ENCODE measurements at regions not wholly inside any gene's neighbourhood (a gene's known extent, or its start where the extent isn't known, plus 50 kb on each side); places are given as distances from the start of the nearest gene placed in this dataset.
A peak's percentile ranks its signal among the peaks of the same experiment; 100 is the strongest.

GRCh38 chr4:65998807-65999517 is 328.7 kb upstream of the EPHA5 start:
- peak; percentile 45; the same call in 1 of the 2 replicates for TF ChIP-seq L3MBTL2 (conservative IDR thresholded peaks at IDR 0.05)
- 0 out of 2 replicates have a peak, but pooled peaks have one; percentile 47 for TF ChIP-seq NFRKB (IDR thresholded peaks at IDR 0.05)
- ChIA-PET POLR2A (interaction anchor here (1.0 kb wide), 1 partner anchor 331 kb away, joined by 3 read pairs; no protein-coding TSS in a partner anchor), CTCF (interaction anchor here (0.7 kb wide), 1 partner anchor 407 kb away, joined by 3 read pairs; no protein-coding TSS in a partner anchor)
- peak; percentile 8 for DNase-seq (ENCODE audit: extremely low spot score)

- POLR2A ChIA-PET = no interaction called here
- no peak for DNase-seq (ENCODE audit: extremely low spot score)
- CTCF ChIA-PET = no interaction called here
- no peak for TF ChIP-seq LEF1 (IDR thresholded peaks at IDR 0.05; ENCODE audit: borderline replicate concordance)
- TF ChIP-seq ELF4 (IDR thresholded peaks at IDR 0.05) = no peak
- no peak for TF ChIP-seq SUZ12 (IDR thresholded peaks at IDR 0.05)
- TF ChIP-seq HDGF (IDR thresholded peaks at IDR 0.05; ENCODE audit: borderline replicate concordance) = no peak
- TF ChIP-seq PKNOX1 (IDR thresholded peaks at IDR 0.05) = no peak
- no peak for TF ChIP-seq FOXK2 (IDR thresholded peaks at IDR 0.05)
- no peak for TF ChIP-seq SP1 (IDR thresholded peaks at IDR 0.05)
- no peak for TF ChIP-seq L3MBTL2 (conservative IDR thresholded peaks at IDR 0.05)
- TF ChIP-seq NFRKB (IDR thresholded peaks at IDR 0.05) = no peak
- TF ChIP-seq FOXA1 (IDR thresholded peaks at IDR 0.05) = no peak
- no peak for TF ChIP-seq BHLHE40 (IDR thresholded peaks at IDR 0.05; ENCODE audit: borderline replicate concordance)
- no peak for TF ChIP-seq FOXM1 (IDR thresholded peaks at IDR 0.05; ENCODE audit: borderline replicate concordance)
- TF ChIP-seq ZNF384 (IDR thresholded peaks at IDR 0.05) = no peak
- no peak for TF ChIP-seq CTBP1 (IDR thresholded peaks at IDR 0.05; ENCODE audit: borderline replicate concordance)
- TF ChIP-seq ARNT (IDR thresholded peaks at IDR 0.05) = no peak
- no peak for TF ChIP-seq TARDBP (IDR thresholded peaks at IDR 0.05)
Observed at GRCh38 chr4:65983061-65983460, 312.8 kb upstream of the EPHA5 start.

GRCh38 chr4:65976287-65976686 is 306.0 kb upstream of the EPHA5 start:
- CTCF ChIA-PET = no interaction called here
- TF ChIP-seq FOXM1 (IDR thresholded peaks at IDR 0.05; ENCODE audit: borderline replicate concordance) (no peak), L3MBTL2 (conservative IDR thresholded peaks at IDR 0.05) (no peak), ZNF384 (IDR thresholded peaks at IDR 0.05) (no peak), CTBP1 (IDR thresholded peaks at IDR 0.05; ENCODE audit: borderline replicate concordance) (no peak), ELF4 (IDR thresholded peaks at IDR 0.05) (no peak), SP1 (IDR thresholded peaks at IDR 0.05) (no peak), NFRKB (IDR thresholded peaks at IDR 0.05) (no peak), TARDBP (IDR thresholded peaks at IDR 0.05) (no peak), LEF1 (IDR thresholded peaks at IDR 0.05; ENCODE audit: borderline replicate concordance) (no peak), FOXK2 (IDR thresholded peaks at IDR 0.05) (no peak), HDGF (IDR thresholded peaks at IDR 0.05; ENCODE audit: borderline replicate concordance) (no peak), PKNOX1 (IDR thresholded peaks at IDR 0.05) (no peak), SUZ12 (IDR thresholded peaks at IDR 0.05) (no peak), ARNT (IDR thresholded peaks at IDR 0.05) (no peak), BHLHE40 (IDR thresholded peaks at IDR 0.05; ENCODE audit: borderline replicate concordance) (no peak), FOXA1 (IDR thresholded peaks at IDR 0.05) (no peak)
- DNase-seq (ENCODE audit: extremely low spot score) = no peak
- POLR2A ChIA-PET = no interaction called here

- CTCF ChIA-PET = no interaction called here
- no peak for TF ChIP-seq FOXM1 (IDR thresholded peaks at IDR 0.05; ENCODE audit: borderline replicate concordance)
- no peak for TF ChIP-seq SUZ12 (IDR thresholded peaks at IDR 0.05)
- TF ChIP-seq FOXK2 (IDR thresholded peaks at IDR 0.05) = no peak
- TF ChIP-seq TARDBP (IDR thresholded peaks at IDR 0.05) = no peak
- TF ChIP-seq ZNF384 (IDR thresholded peaks at IDR 0.05) = no peak
- no peak for TF ChIP-seq HDGF (IDR thresholded peaks at IDR 0.05; ENCODE audit: borderline replicate concordance)
- no peak for TF ChIP-seq ELF4 (IDR thresholded peaks at IDR 0.05)
- no peak for TF ChIP-seq PKNOX1 (IDR thresholded peaks at IDR 0.05)
- TF ChIP-seq BHLHE40 (IDR thresholded peaks at IDR 0.05; ENCODE audit: borderline replicate concordance) = no peak
- no peak for TF ChIP-seq NFRKB (IDR thresholded peaks at IDR 0.05)
- no peak for TF ChIP-seq L3MBTL2 (conservative IDR thresholded peaks at IDR 0.05)
- TF ChIP-seq LEF1 (IDR thresholded peaks at IDR 0.05; ENCODE audit: borderline replicate concordance) = no peak
- POLR2A ChIA-PET = no interaction called here
- DNase-seq (ENCODE audit: extremely low spot score) = no peak
Observed at GRCh38 chr4:65973186-65973585, 302.9 kb upstream of the EPHA5 start.

GRCh38 chr4:65971686-65972085 is 301.4 kb upstream of the EPHA5 start:
- CTCF ChIA-PET = no interaction called here
- DNase-seq (ENCODE audit: extremely low spot score) = no peak
- POLR2A ChIA-PET = no interaction called here
- TF ChIP-seq ELF4 (IDR thresholded peaks at IDR 0.05) (no peak), FOXK2 (IDR thresholded peaks at IDR 0.05) (no peak), LEF1 (IDR thresholded peaks at IDR 0.05; ENCODE audit: borderline replicate concordance) (no peak), BHLHE40 (IDR thresholded peaks at IDR 0.05; ENCODE audit: borderline replicate concordance) (no peak), SUZ12 (IDR thresholded peaks at IDR 0.05) (no peak), HDGF (IDR thresholded peaks at IDR 0.05; ENCODE audit: borderline replicate concordance) (no peak)

GRCh38 chr4:65968831-65969558 is 298.7 kb upstream of the EPHA5 start:
- TF ChIP-seq TARDBP (IDR thresholded peaks at IDR 0.05) = no peak
- no peak for TF ChIP-seq FOXK2 (IDR thresholded peaks at IDR 0.05)
- TF ChIP-seq LEF1 (IDR thresholded peaks at IDR 0.05; ENCODE audit: borderline replicate concordance) = no peak
- TF ChIP-seq SP1 (IDR thresholded peaks at IDR 0.05) = no peak
- CTCF ChIA-PET = no interaction called here
- DNase-seq (ENCODE audit: extremely low spot score) = no peak
- POLR2A ChIA-PET = no interaction called here
